ENCODE measurements at regions not wholly inside any gene's neighbourhood (a gene's known extent, or its start where the extent isn't known, plus 50 kb on each side); places are given as distances from the start of the nearest gene placed in this dataset.

- no peaks in the 10 kb centered on the region for H3K9me3 ChIP-seq (ENCODE audit: low read depth, low read length)
- H3K4me3 ChIP-seq (ENCODE audit: low read length) = no peak overlapping the region
- peaks cover 8% of the 10 kb centered on the region for H3K27me3 ChIP-seq (ENCODE audit: insufficient read depth, low read length)
- H3K4me1 ChIP-seq (ENCODE audit: insufficient read depth, low read length) = no peaks in the 10 kb centered on the region
These were observed 61.0 kb upstream of the EPB41L3 start for GRCh38 chr18:5604778-5605177.

- Histone ChIP-seq H3K9me3 (ENCODE audit: low read depth, low read length) (no peaks in the 10 kb centered on the region), H3K4me1 (ENCODE audit: insufficient read depth, low read length) (no peaks in the 10 kb centered on the region), H3K4me3 (ENCODE audit: low read length) (no peak overlapping the region), H3K27me3 (ENCODE audit: insufficient read depth, low read length) (peaks cover 2% of the 10 kb centered on the region)
These were observed 59.4 kb upstream of the EPB41L3 start for GRCh38 chr18:5603153-5603552.

- H3K27me3 ChIP-seq (ENCODE audit: insufficient read depth, low read length) = no peaks in the 10 kb centered on the region
- H3K9me3 ChIP-seq (ENCODE audit: low read depth, low read length) = no peaks in the 10 kb centered on the region
- H3K4me3 ChIP-seq (ENCODE audit: low read length) = no peak overlapping the region
- H3K4me1 ChIP-seq (ENCODE audit: insufficient read depth, low read length) = no peaks in the 10 kb centered on the region
These were observed 57.4 kb upstream of the EPB41L3 start for GRCh38 chr18:5601188-5601624.

- no peak overlapping the region for H3K4me3 ChIP-seq (ENCODE audit: low read length)
- no peaks in the 10 kb centered on the region for H3K9me3 ChIP-seq (ENCODE audit: low read depth, low read length)
- H3K27me3 ChIP-seq (ENCODE audit: insufficient read depth, low read length) = no peaks in the 10 kb centered on the region
- no peaks in the 10 kb centered on the region for H3K4me1 ChIP-seq (ENCODE audit: insufficient read depth, low read length)
These were observed 56.7 kb upstream of the EPB41L3 start for GRCh38 chr18:5600378-5601071.

GRCh38 chr18:5596585-5596984, 52.8 kb upstream of the EPB41L3 start:
- Histone ChIP-seq H3K4me3 (ENCODE audit: low read length) (no peak overlapping the region), H3K4me1 (ENCODE audit: insufficient read depth, low read length) (no peaks in the 10 kb centered on the region), H3K27me3 (ENCODE audit: insufficient read depth, low read length) (no peaks in the 10 kb centered on the region), H3K9me3 (ENCODE audit: low read depth, low read length) (no peaks in the 10 kb centered on the region)
